T47D (cell line): ENCODE measurements at regions not wholly inside any gene's neighbourhood (a gene's known extent, or its start where the extent isn't known, plus 50 kb on each side); places are given as distances from the start of the nearest gene placed in this dataset.
"Not testable (repeated sequence)": the region's sequence is repeated elsewhere in the genome, so short reads cannot be mapped to it uniquely, and the experiment has no call there.

Source experiments
- DNase-seq, 2 experiments: peaks; one replicate each; pipeline versions ENCODE4 v3.0.0 to v3.0.0-alpha.2; 2011 to 2012; ENCODE audit warnings: low read depth in 1 of 2, low spot score in 1 of 2
- JUND ChIP-seq: IDR thresholded peaks from 2 replicates; pipeline ENCODE4 v1.6.1; 2012; ENCODE audit warnings: low read depth
- in situ Hi-C: cut with HindIII; loops from 2 replicates; pipeline ENCODE4 v1.10.0; 2016; ENCODE audit warnings: low sequenced_read_pairs, low pct_unique_long_range_greater_than_20kb

- no peak for TF ChIP-seq JUND
- no peak for DNase-seq
- in situ Hi-C loops, result no loop called here
These were observed 64.1 kb upstream of the MMS22L start for GRCh38 chr6:97347111-97347510.

GRCh38 chr6:97361286-97361685, 78.3 kb upstream of the MMS22L start:
- DNase-seq, result peak in 1 of 2 experiments; percentile 23
- TF ChIP-seq JUND, result no peak
- in situ Hi-C loops, result no loop called here

DNA sequence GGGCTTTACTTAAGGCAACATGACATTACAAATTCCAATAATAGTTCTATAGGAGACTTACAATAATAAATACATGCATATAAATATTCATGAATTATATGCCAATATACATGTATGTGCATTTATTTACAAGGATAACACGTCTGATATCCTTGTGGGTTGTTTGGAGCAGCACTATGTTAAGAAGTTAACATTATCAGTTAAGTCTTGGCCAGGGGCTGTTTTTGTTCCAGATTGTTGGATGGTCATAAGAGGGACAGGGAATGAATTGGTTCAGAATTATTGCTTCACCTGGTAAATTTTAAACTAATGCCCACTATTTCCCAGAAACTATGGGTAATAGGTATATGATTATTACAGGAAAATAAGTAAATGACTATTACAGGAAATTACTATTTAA, 81.3 kb upstream of the MMS22L start:
- DNase-seq, result no peak
- no peak for TF ChIP-seq JUND
- in situ Hi-C loops, result no loop called here

GRCh38 chr6:97382071-97382470, 99.1 kb upstream of the MMS22L start:
- DNase-seq, in situ Hi-C loops: not testable (repeated sequence)

- no peak for DNase-seq
- no peak for TF ChIP-seq JUND
- in situ Hi-C loops, result no loop called here
These were observed 109.7 kb upstream of the MMS22L start for GRCh38 chr6:97392735-97393134.

GRCh38 chr6:97394160-97394748, 111.2 kb upstream of the MMS22L start:
- in situ Hi-C loops, result no loop called here
- DNase-seq, result peak; percentile 10 to 75
- TF ChIP-seq JUND, result no peak

DNA sequence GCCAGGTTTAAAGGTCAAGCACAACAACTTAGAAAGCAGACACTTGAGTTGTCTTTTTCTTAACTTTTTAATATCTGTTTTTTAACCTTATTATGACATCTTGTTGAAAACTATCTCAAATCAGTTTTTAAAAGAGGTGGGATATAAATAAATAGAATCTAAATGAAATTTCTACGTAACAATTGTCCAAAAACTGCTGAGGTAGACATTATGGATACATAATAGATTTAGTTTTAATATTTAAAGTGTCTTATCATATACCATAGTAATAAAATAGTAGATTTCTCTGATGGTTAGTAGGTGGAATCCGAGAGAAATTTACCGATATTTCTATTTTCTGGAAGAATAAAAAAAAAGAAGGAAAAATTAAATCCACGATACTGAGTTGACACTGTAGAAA, 113.9 kb upstream of the MMS22L start:
- no peak for TF ChIP-seq JUND
- in situ Hi-C loops, result no loop called here
- DNase-seq, result no peak

- no peak for TF ChIP-seq JUND
- no peak for DNase-seq
- in situ Hi-C loops, result no loop called here
These were observed 116.2 kb upstream of the MMS22L start for GRCh38 chr6:97399208-97399607.

- TF ChIP-seq JUND, result no peak
- in situ Hi-C loops, result no loop called here
- DNase-seq, result no peak
These were observed 118.5 kb upstream of the MMS22L start for GRCh38 chr6:97401533-97401932.

DNA sequence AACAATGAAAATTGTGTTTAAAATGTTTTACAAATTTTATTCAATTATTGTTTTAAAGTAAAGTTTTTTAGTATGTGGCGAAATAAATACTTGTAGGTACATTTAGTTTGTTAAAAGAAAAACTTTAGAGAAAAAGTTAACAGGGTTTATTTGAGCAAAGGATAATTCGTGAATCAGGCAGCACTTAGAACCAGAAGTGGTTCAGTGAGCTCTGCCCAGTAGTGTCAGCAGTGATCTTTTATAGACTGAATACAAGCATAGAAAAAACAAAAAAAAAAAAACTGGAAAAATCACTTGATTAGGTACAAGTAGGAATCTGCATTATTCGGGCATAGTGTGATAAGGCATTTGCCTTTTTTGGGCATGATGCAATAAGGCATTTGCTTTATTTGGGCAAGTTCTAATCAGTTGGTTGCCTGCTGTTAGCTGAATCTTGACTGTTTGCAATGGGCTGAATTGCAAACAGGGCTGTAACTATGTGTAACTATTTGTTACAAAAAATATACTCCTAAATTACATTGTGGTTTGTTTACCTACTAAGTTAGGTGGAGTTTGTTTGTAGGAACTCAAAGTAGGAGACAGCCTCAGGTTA, 122.9 kb upstream of the MMS22L start:
- DNase-seq, result peak in 1 of 2 experiments; percentile 41
- no peak for TF ChIP-seq JUND
- in situ Hi-C loops, result no loop called here

DNA sequence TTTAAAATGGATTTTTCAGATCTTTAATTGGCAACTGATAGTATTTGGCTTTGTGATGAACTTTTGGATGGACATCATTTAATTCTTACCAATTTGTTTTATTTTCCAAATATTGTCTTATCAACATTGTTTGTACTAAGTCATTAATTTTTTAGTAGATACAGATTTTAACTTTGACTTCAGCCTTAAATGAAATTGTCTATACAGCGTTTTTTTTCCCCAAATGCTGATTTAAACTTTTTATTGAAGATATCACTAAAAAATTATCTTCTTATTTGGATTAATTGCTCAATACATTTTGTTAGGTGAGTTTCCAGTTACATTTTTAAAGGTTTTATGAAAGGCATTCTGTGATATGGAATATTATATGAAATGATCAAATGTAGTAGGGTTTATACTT, 123.6 kb upstream of the MMS22L start:
- TF ChIP-seq JUND, result no peak
- DNase-seq, result no peak
- in situ Hi-C loops, result no loop called here

GRCh38 chr6:97411610-97412009, 128.6 kb upstream of the MMS22L start:
- in situ Hi-C loops, result no loop called here
- no peak for TF ChIP-seq JUND
- DNase-seq, result no peak

- in situ Hi-C loops, result no loop called here
- DNase-seq, result no peak
- no peak for TF ChIP-seq JUND
These were observed 129.5 kb upstream of the MMS22L start for GRCh38 chr6:97412511-97412910.

DNA sequence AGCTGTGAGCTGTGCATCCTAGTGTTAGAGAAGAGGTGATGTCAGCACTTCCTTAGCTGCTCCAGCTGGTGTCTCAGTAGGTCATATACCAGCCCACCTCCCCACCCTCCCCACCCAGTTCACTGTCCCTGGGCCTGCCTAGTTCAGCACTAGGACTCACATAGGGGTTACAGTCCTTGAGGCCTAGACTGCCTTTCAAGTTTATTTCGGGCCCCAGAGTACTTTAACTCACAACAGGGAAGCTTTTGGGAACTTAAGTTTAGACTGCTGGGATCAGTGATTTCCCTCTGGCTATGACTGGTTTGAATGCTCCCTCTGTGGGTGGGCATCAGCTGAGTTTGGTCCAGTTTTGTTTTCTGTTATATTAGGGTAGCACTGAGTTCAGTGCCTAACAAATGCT, 139.2 kb upstream of the MMS22L start:
- DNase-seq, result no peak
- no peak for TF ChIP-seq JUND
- in situ Hi-C loops, result no loop called here
